ENCODE measurements at regions not wholly inside any gene's neighbourhood (a gene's known extent, or its start where the extent isn't known, plus 50 kb on each side); places are given as distances from the start of the nearest gene placed in this dataset.

DNA sequence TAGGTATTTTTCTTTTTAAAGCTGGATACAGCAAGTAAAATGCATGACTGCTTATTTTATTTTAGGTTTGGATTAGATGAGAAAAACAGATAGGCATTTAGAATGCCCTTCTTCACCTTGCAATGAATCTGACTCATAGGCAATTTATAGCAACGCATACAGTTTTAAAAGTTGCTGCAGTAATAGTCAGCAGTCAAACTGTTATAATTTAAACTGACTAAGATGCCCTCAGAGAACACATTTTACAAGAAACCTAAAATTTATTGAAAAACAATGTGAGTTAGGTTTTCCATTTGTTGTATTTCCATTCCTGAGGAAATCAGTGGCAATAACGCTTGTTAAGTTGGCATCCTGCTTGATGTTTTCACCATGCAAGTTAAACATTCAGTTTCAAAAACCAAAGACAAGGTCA lies 1128.2 kb upstream of the PCDH9 start:
- Histone ChIP-seq H3K4me1 (replicated peaks in 1 of 2; ENCODE audit: control insufficient read depth in 2 of 2, insufficient read depth in 2 of 2, low read length in 2 of 2) (no peaks in the 10 kb centered on the region), H3K79me2 (ENCODE audit: control insufficient read depth, insufficient read depth, low read length) (no peaks in the 10 kb centered on the region), H3K9me3 (replicated peaks; ENCODE audit: control insufficient read depth, insufficient read depth, low read depth, low read length) (no peaks in the 10 kb centered on the region), H3K9ac (ENCODE audit: insufficient read depth in 1 of 2, low read depth in 2 of 2, low read length in 2 of 2) (no peak overlapping the region), H3K4me2 (ENCODE audit: insufficient read depth, low read length) (no peak overlapping the region), H3K27ac (ENCODE audit: extremely low read depth, low read depth, low read length) (no peak overlapping the region), H3K4me3 (no peak overlapping the region), H2AFZ (ENCODE audit: low read depth, low read length) (no peak overlapping the region), H4K20me1 (replicated peaks; ENCODE audit: control insufficient read depth, insufficient read depth, low read length) (no peaks in the 10 kb centered on the region), H3K27me3 (ENCODE audit: control insufficient read depth in 2 of 2, insufficient read depth in 2 of 2, low read length in 2 of 2) (no peaks in the 10 kb centered on the region), H3K9me1 (ENCODE audit: control insufficient read depth, insufficient read depth, low read length) (no peaks in the 10 kb centered on the region), H3K36me3 (ENCODE audit: control insufficient read depth, insufficient read depth, low read length) (no peaks in the 10 kb centered on the region)
- POLR2A ChIA-PET, result no interaction called here
- CTCF ChIA-PET (ENCODE audit: low intra/inter-chr PET ratio), result no interaction called here
- DNase-seq (ENCODE audit: extremely low read depth in 1 of 4, low spot score in 3 of 4) (no peak), FAIRE-seq (no peak), ATAC-seq (no peak)
- intact Hi-C loops (cut with micrococcal nuclease), result no loop called here
- TF ChIP-seq, protein P1, sequence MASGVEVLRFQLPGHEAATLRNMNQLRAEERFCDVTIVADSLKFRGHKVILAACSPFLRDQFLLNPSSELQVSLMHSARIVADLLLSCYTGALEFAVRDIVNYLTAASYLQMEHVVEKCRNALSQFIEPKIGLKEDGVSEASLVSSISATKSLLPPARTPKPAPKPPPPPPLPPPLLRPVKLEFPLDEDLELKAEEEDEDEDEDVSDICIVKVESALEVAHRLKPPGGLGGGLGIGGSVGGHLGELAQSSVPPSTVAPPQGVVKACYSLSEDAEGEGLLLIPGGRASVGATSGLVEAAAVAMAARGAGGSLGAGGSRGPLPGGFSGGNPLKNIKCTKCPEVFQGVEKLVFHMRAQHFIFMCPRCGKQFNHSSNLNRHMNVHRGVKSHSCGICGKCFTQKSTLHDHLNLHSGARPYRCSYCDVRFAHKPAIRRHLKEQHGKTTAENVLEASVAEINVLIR (CRISPR knock-in tag; IDR thresholded peaks at IDR 0.05), result no peak
- no peak for TF ChIP-seq PBX2 (CRISPR knock-in tag; IDR thresholded peaks at IDR 0.05; ENCODE audit: low read depth)
- TF ChIP-seq PBX2 (tag; conservative IDR thresholded peaks at IDR 0.05; ENCODE audit: low read depth), result no peak
- no peak for TF ChIP-seq MECOM (CRISPR knock-in tag; IDR thresholded peaks at IDR 0.05)
- TF ChIP-seq HDAC2 (IDR thresholded peaks at IDR 0.05), result no peak
- no peak for TF ChIP-seq E2F1 (CRISPR knock-in tag; IDR thresholded peaks at IDR 0.05)
- TF ChIP-seq IRF2 (CRISPR knock-in tag; IDR thresholded peaks at IDR 0.05), result no peak
- no TSS peak for BruUV-seq (replicated peaks)
- in situ Hi-C loops (cut with MboI), result no loop called here
- WGBS (ENCODE audit: insufficient coverage, low coverage, missing lambda C conversion rate), result 0% methylated on average over 2 of the region's 2 CpGs

Data from K562 (cell line).